Activated CD8-positive, alpha-beta memory T cell treated with anti-CD3 and anti-CD28 coated beads for 48 hours (primary cell): ENCODE measurements at regions not wholly inside any gene's neighbourhood (a gene's known extent, or its start where the extent isn't known, plus 50 kb on each side); places are given as distances from the start of the nearest gene placed in this dataset.

Experiments
- DNase-seq, 3 experiments: peaks; one replicate each; pipeline ENCODE4 v3.0.0-alpha.2; 2020; ENCODE audit warnings: low read depth in 2 of 3, low spot score in 2 of 3

- no peak for DNase-seq
Measured at GRCh38 chr1:244219149-244219548, 168.1 kb downstream of the ZBTB18 start.

GRCh38 chr1:244219802-244220201 is 168.7 kb downstream of the ZBTB18 start:
- no peak for DNase-seq

GRCh38 chr1:244220410-244220809 is 169.3 kb downstream of the ZBTB18 start:
- no peak for DNase-seq

GRCh38 chr1:244221991-244222390 is 170.9 kb downstream of the ZBTB18 start:
- no peak for DNase-seq

GRCh38 chr1:244224487-244225430 is 173.7 kb downstream of the ZBTB18 start:
- DNase-seq, result no peak

- DNase-seq, result no peak
Measured at GRCh38 chr1:244226435-244226834, 175.4 kb downstream of the ZBTB18 start.

- no peak for DNase-seq
Measured at GRCh38 chr1:244230470-244230869, 179.4 kb downstream of the ZBTB18 start.

- no peak for DNase-seq
Measured at GRCh38 chr1:244231193-244231571, 180.1 kb downstream of the ZBTB18 start.

GRCh38 chr1:244231572-244232315 is 180.7 kb downstream of the ZBTB18 start:
- no peak for DNase-seq

GRCh38 chr1:244234009-244234643 is 183.0 kb downstream of the ZBTB18 start:
- DNase-seq, result no peak

- DNase-seq, result no peak
Measured at GRCh38 chr1:244235157-244235556, 184.1 kb downstream of the ZBTB18 start.

GRCh38 chr1:244236101-244236500 is 185.0 kb downstream of the ZBTB18 start:
- DNase-seq, result no peak

- no peak for DNase-seq
Measured at GRCh38 chr1:244236721-244237120, 185.6 kb downstream of the ZBTB18 start.

GRCh38 chr1:244237445-244237844 is 186.4 kb downstream of the ZBTB18 start:
- no peak for DNase-seq

GRCh38 chr1:244239261-244239770 is 188.2 kb downstream of the ZBTB18 start:
- no peak for DNase-seq

- DNase-seq, result no peak
Measured at GRCh38 chr1:244241438-244241837, 190.4 kb downstream of the ZBTB18 start.

GRCh38 chr1:244242446-244242845 is 191.4 kb downstream of the ZBTB18 start:
- DNase-seq, result no peak

GRCh38 chr1:244246334-244246733 is 195.3 kb downstream of the ZBTB18 start:
- no peak for DNase-seq

- no peak for DNase-seq
Measured at GRCh38 chr1:244248426-244248825, 197.3 kb downstream of the ZBTB18 start.

- no peak for DNase-seq
Measured at GRCh38 chr1:244252211-244252610, 199.5 kb downstream of the ADSS2 start.

- DNase-seq, result no peak
Measured at GRCh38 chr1:244254467-244254866, 197.2 kb downstream of the ADSS2 start.
